ENCODE measurements at regions not wholly inside any gene's neighbourhood (a gene's known extent, or its start where the extent isn't known, plus 50 kb on each side); places are given as distances from the start of the nearest gene placed in this dataset.

GRCh38 chr12:127267128-127267527 is 999.8 kb upstream of the TMEM132C start:
- DNase-seq = no peak

GRCh38 chr12:127268213-127268612 is 998.8 kb upstream of the TMEM132C start:
- no peak for DNase-seq

GRCh38 chr12:127268706-127269425 is 998.1 kb upstream of the TMEM132C start:
- DNase-seq = no peak

GRCh38 chr12:127270193-127270592 is 996.8 kb upstream of the TMEM132C start:
- no peak for DNase-seq

GRCh38 chr12:127271776-127272175 is 995.2 kb upstream of the TMEM132C start:
- no peak for DNase-seq

GRCh38 chr12:127272864-127273263 is 994.1 kb upstream of the TMEM132C start:
- DNase-seq = no peak

- no peak for DNase-seq
These were observed 993.3 kb upstream of the TMEM132C start for GRCh38 chr12:127273626-127274025.

- DNase-seq = no peak
These were observed 991.6 kb upstream of the TMEM132C start for GRCh38 chr12:127275416-127275815.

GRCh38 chr12:127277882-127278281 is 989.1 kb upstream of the TMEM132C start:
- DNase-seq = no peak

- no peak for DNase-seq
These were observed 988.6 kb upstream of the TMEM132C start for GRCh38 chr12:127278351-127278750.

- peak; percentile 79 to 80 for DNase-seq
These were observed 986.3 kb upstream of the TMEM132C start for GRCh38 chr12:127280393-127281275.

- DNase-seq = no peak
These were observed 984.0 kb upstream of the TMEM132C start for GRCh38 chr12:127282786-127283565.

- DNase-seq = no peak
These were observed 982.9 kb upstream of the TMEM132C start for GRCh38 chr12:127284021-127284420.

- DNase-seq = no peak
These were observed 982.0 kb upstream of the TMEM132C start for GRCh38 chr12:127284870-127285431.

- no peak for DNase-seq
These were observed 980.7 kb upstream of the TMEM132C start for GRCh38 chr12:127286281-127286680.

- DNase-seq = no peak
These were observed 979.7 kb upstream of the TMEM132C start for GRCh38 chr12:127287256-127287655.

- no peak for DNase-seq
These were observed 976.7 kb upstream of the TMEM132C start for GRCh38 chr12:127290251-127290650.

GRCh38 chr12:127292736-127293135 is 974.2 kb upstream of the TMEM132C start:
- no peak for DNase-seq

GRCh38 chr12:127293507-127294310 is 973.3 kb upstream of the TMEM132C start:
- peak; percentile 63 to 67 for DNase-seq

GRCh38 chr12:127294651-127295210 is 972.2 kb upstream of the TMEM132C start:
- no peak for DNase-seq

GRCh38 chr12:127295630-127296029 is 971.3 kb upstream of the TMEM132C start:
- DNase-seq = no peak

GRCh38 chr12:127296591-127296990 is 970.4 kb upstream of the TMEM132C start:
- DNase-seq = no peak

Measured in activated CD4-positive, alpha-beta T cell treated with anti-CD3 and anti-CD28 coated beads, Interleukin-2, amount 50 U/mL, for 48 hours (primary cell).